ENCODE measurements at regions not wholly inside any gene's neighbourhood (a gene's known extent, or its start where the extent isn't known, plus 50 kb on each side); places are given as distances from the start of the nearest gene placed in this dataset.

GRCh38 chr14:98172243-98172778, 1099.7 kb downstream of the BCL11B start:
- DNase-seq (no peak), ATAC-seq (no peak)
- Mint-ChIP-seq H3K4me3 (no peak overlapping the region), H3K36me3 (ENCODE audit: insufficient read depth) (peaks cover 9% of the 10 kb centered on the region), H3K9me3 (peaks cover 11% of the 10 kb centered on the region), H3K4me1 (ENCODE audit: low read depth) (peaks cover 97% of the 10 kb centered on the region), H3K27me3 (ENCODE audit: low read depth) (no peaks in the 10 kb centered on the region)

GRCh38 chr14:98173305-98173704, 1098.7 kb downstream of the BCL11B start:
- Mint-ChIP-seq H3K27me3 (ENCODE audit: low read depth) (no peaks in the 10 kb centered on the region), H3K9me3 (peaks cover 9% of the 10 kb centered on the region), H3K4me3 (peak overlapping the region; percentile 64), H3K4me1 (ENCODE audit: low read depth) (peaks cover 97% of the 10 kb centered on the region), H3K36me3 (ENCODE audit: insufficient read depth) (peaks cover 6% of the 10 kb centered on the region)
- ATAC-seq (no peak), DNase-seq (peak; percentile 49)

- peaks cover 5% of the 10 kb centered on the region for H3K9me3 Mint-ChIP-seq
- H3K4me1 Mint-ChIP-seq (ENCODE audit: low read depth), result peaks cover 93% of the 10 kb centered on the region
- H3K27me3 Mint-ChIP-seq (ENCODE audit: low read depth), result no peaks in the 10 kb centered on the region
- DNase-seq (no peak), ATAC-seq (no peak)
- no peaks in the 10 kb centered on the region for H3K36me3 Mint-ChIP-seq (ENCODE audit: insufficient read depth)
- peak overlapping the region; percentile 64 for H3K4me3 Mint-ChIP-seq
Observed at GRCh38 chr14:98174041-98174440, 1098.0 kb downstream of the BCL11B start.

- H3K4me3 Mint-ChIP-seq, result peak overlapping the region; percentile 8
- H3K4me1 Mint-ChIP-seq (ENCODE audit: low read depth), result peaks cover 94% of the 10 kb centered on the region
- H3K36me3 Mint-ChIP-seq (ENCODE audit: insufficient read depth), result no peaks in the 10 kb centered on the region
- no peak for DNase-seq
- no peak for ATAC-seq
- no peaks in the 10 kb centered on the region for H3K27me3 Mint-ChIP-seq (ENCODE audit: low read depth)
- H3K9me3 Mint-ChIP-seq, result no peaks in the 10 kb centered on the region
Observed at GRCh38 chr14:98175436-98175835, 1096.6 kb downstream of the BCL11B start.

GRCh38 chr14:98175881-98176280, 1096.1 kb downstream of the BCL11B start:
- Mint-ChIP-seq H3K36me3 (ENCODE audit: insufficient read depth) (no peaks in the 10 kb centered on the region), H3K4me3 (peak overlapping the region; percentile 7), H3K9me3 (no peaks in the 10 kb centered on the region), H3K4me1 (ENCODE audit: low read depth) (peaks cover 92% of the 10 kb centered on the region), H3K27me3 (ENCODE audit: low read depth) (no peaks in the 10 kb centered on the region)
- ATAC-seq (no peak), DNase-seq (no peak)

GRCh38 chr14:98176892-98177291, 1095.1 kb downstream of the BCL11B start:
- Mint-ChIP-seq H3K4me1 (ENCODE audit: low read depth) (peaks cover 91% of the 10 kb centered on the region), H3K4me3 (peak overlapping the region; percentile 56), H3K36me3 (ENCODE audit: insufficient read depth) (no peaks in the 10 kb centered on the region), H3K9me3 (no peaks in the 10 kb centered on the region), H3K27me3 (ENCODE audit: low read depth) (no peaks in the 10 kb centered on the region)
- peak; percentile 38 to 49 for ATAC-seq
- no peak for DNase-seq

GRCh38 chr14:98177551-98177950, 1094.4 kb downstream of the BCL11B start:
- Mint-ChIP-seq H3K4me3 (peak overlapping the region; percentile 56), H3K27me3 (ENCODE audit: low read depth) (no peaks in the 10 kb centered on the region), H3K36me3 (ENCODE audit: insufficient read depth) (no peaks in the 10 kb centered on the region), H3K4me1 (ENCODE audit: low read depth) (peaks cover 91% of the 10 kb centered on the region), H3K9me3 (no peaks in the 10 kb centered on the region)
- ATAC-seq (peak; percentile 74), DNase-seq (peak; percentile 65)

GRCh38 chr14:98181241-98181640, 1090.8 kb downstream of the BCL11B start:
- DNase-seq, result no peak
- H3K4me3 Mint-ChIP-seq, result peak overlapping the region; percentile 15
- peaks cover 2% of the 10 kb centered on the region for H3K36me3 Mint-ChIP-seq (ENCODE audit: insufficient read depth)
- ATAC-seq, result no peak
- H3K27me3 Mint-ChIP-seq (ENCODE audit: low read depth), result no peaks in the 10 kb centered on the region
- peaks cover 91% of the 10 kb centered on the region for H3K4me1 Mint-ChIP-seq (ENCODE audit: low read depth)
- peaks cover 4% of the 10 kb centered on the region for H3K9me3 Mint-ChIP-seq

- no peak for DNase-seq
- Mint-ChIP-seq H3K4me3 (peak overlapping the region; percentile 60), H3K36me3 (ENCODE audit: insufficient read depth) (peaks cover 2% of the 10 kb centered on the region), H3K4me1 (ENCODE audit: low read depth) (peaks cover 89% of the 10 kb centered on the region), H3K27me3 (ENCODE audit: low read depth) (no peaks in the 10 kb centered on the region), H3K9me3 (peaks cover 4% of the 10 kb centered on the region)
- no peak for ATAC-seq
Observed at GRCh38 chr14:98181768-98182167, 1090.2 kb downstream of the BCL11B start.

- ATAC-seq, result peak; percentile 68 to 75
- Mint-ChIP-seq H3K9me3 (peaks cover 4% of the 10 kb centered on the region), H3K36me3 (ENCODE audit: insufficient read depth) (peaks cover 2% of the 10 kb centered on the region), H3K4me3 (peak overlapping the region; percentile 60), H3K27me3 (ENCODE audit: low read depth) (no peaks in the 10 kb centered on the region), H3K4me1 (ENCODE audit: low read depth) (peaks cover 89% of the 10 kb centered on the region)
- DNase-seq, result peak; percentile 49
Observed at GRCh38 chr14:98182393-98183055, 1089.5 kb downstream of the BCL11B start.

- H3K4me3 Mint-ChIP-seq, result no peak overlapping the region
Observed at GRCh38 chr14:98183556-98183955, 1088.4 kb downstream of the BCL11B start.

GRCh38 chr14:98184457-98184856, 1087.5 kb downstream of the BCL11B start:
- DNase-seq (no peak), ATAC-seq (no peak)
- Mint-ChIP-seq H3K27me3 (ENCODE audit: low read depth) (no peaks in the 10 kb centered on the region), H3K36me3 (ENCODE audit: insufficient read depth) (peaks cover 2% of the 10 kb centered on the region), H3K4me3 (peak overlapping the region; percentile 52), H3K4me1 (ENCODE audit: low read depth) (peaks cover 95% of the 10 kb centered on the region), H3K9me3 (peaks cover 4% of the 10 kb centered on the region)

More at GRCh38 chr14:98183556-98183955, 1088.4 kb downstream of the BCL11B start:
- DNase-seq (no peak), ATAC-seq (no peak)
- Mint-ChIP-seq H3K36me3 (ENCODE audit: insufficient read depth) (peaks cover 2% of the 10 kb centered on the region), H3K27me3 (ENCODE audit: low read depth) (no peaks in the 10 kb centered on the region), H3K9me3 (peaks cover 4% of the 10 kb centered on the region), H3K4me1 (ENCODE audit: low read depth) (peaks cover 91% of the 10 kb centered on the region)

GRCh38 chr14:98185036-98185435, 1087.0 kb downstream of the BCL11B start:
- Mint-ChIP-seq H3K4me3 (peak overlapping the region; percentile 52), H3K9me3 (peaks cover 4% of the 10 kb centered on the region), H3K36me3 (ENCODE audit: insufficient read depth) (peaks cover 2% of the 10 kb centered on the region), H3K4me1 (ENCODE audit: low read depth) (peaks cover 95% of the 10 kb centered on the region), H3K27me3 (ENCODE audit: low read depth) (no peaks in the 10 kb centered on the region)
- ATAC-seq, result no peak
- DNase-seq, result no peak

GRCh38 chr14:98186140-98186539, 1085.9 kb downstream of the BCL11B start:
- peaks cover 98% of the 10 kb centered on the region for H3K4me1 Mint-ChIP-seq (ENCODE audit: low read depth)
- ATAC-seq, result no peak
- peaks cover 2% of the 10 kb centered on the region for H3K36me3 Mint-ChIP-seq (ENCODE audit: insufficient read depth)
- no peaks in the 10 kb centered on the region for H3K27me3 Mint-ChIP-seq (ENCODE audit: low read depth)
- no peak for DNase-seq
- H3K9me3 Mint-ChIP-seq, result peaks cover 4% of the 10 kb centered on the region
- peak overlapping the region; percentile 42 for H3K4me3 Mint-ChIP-seq

GRCh38 chr14:98187281-98187680, 1084.7 kb downstream of the BCL11B start:
- H3K27me3 Mint-ChIP-seq (ENCODE audit: low read depth), result no peaks in the 10 kb centered on the region
- DNase-seq (no peak), ATAC-seq (no peak)
- H3K9me3 Mint-ChIP-seq, result peaks cover 4% of the 10 kb centered on the region
- H3K36me3 Mint-ChIP-seq (ENCODE audit: insufficient read depth), result peaks cover 2% of the 10 kb centered on the region
- H3K4me3 Mint-ChIP-seq, result no peak overlapping the region
- H3K4me1 Mint-ChIP-seq (ENCODE audit: low read depth), result peaks cover 98% of the 10 kb centered on the region
